CD14-positive monocyte (primary cell): ENCODE measurements at regions not wholly inside any gene's neighbourhood (a gene's known extent, or its start where the extent isn't known, plus 50 kb on each side); places are given as distances from the start of the nearest gene placed in this dataset.

Experiments
- DNase-seq, 3 donors: peaks; one replicate each; pipeline ENCODE4 v3.0.0-alpha.2; 2011 to 2022
- H2AFZ ChIP-seq: 2 replicates; pipeline ENCODE4 v1.6.0; 2012; ENCODE audit warnings: mild to moderate bottlenecking, low read depth, low read length, inconsistent platforms; ENCODE audit not compliant: insufficient read depth, poor library complexity, severe bottlenecking
- H3K27ac ChIP-seq, 2 donors: 1 replicate in 1 of 2; 2 replicates in 1 of 2; pipeline ENCODE4 v1.5.1; 2012 to 2013; ENCODE audit warnings: low read length in 2 of 2, control low read depth in 1 of 2, inconsistent platforms in 1 of 2, low read depth in 1 of 2, mild to moderate bottlenecking in 1 of 2
- H3K27me3 ChIP-seq, 2 donors: one replicate each; pipeline versions ENCODE4 v1.6.0 to v1.6.1; 2011 to 2013; ENCODE audit warnings: low read length in 2 of 2; ENCODE audit not compliant: control insufficient read depth in 2 of 2, insufficient read depth in 2 of 2
- H3K36me3 ChIP-seq, 2 donors: replicated peaks in 1 of 2; 1 replicate in 1 of 2; 2 replicates in 1 of 2; pipeline versions ENCODE4 v1.5.1 to v1.6.1; 2012 to 2013; ENCODE audit warnings: low read length in 2 of 2, control low read depth in 1 of 2, inconsistent platforms in 1 of 2, mild to moderate bottlenecking in 1 of 2; ENCODE audit not compliant: insufficient read depth in 2 of 2, control insufficient read depth in 1 of 2
- H3K4me1 ChIP-seq, 2 donors: 1 replicate in 1 of 2; 2 replicates in 1 of 2; pipeline versions ENCODE4 v1.5.1 to v1.6.1; 2012 to 2013; ENCODE audit warnings: low read length in 2 of 2, control low read depth in 1 of 2, inconsistent platforms in 1 of 2, mild to moderate bottlenecking in 1 of 2, moderate library complexity in 1 of 2; ENCODE audit not compliant: insufficient read depth in 2 of 2, control insufficient read depth in 1 of 2
- H3K4me2 ChIP-seq: replicated peaks from 2 replicates; pipeline ENCODE3; 2012; ENCODE audit warnings: low read length, moderate library complexity, mild to moderate bottlenecking; ENCODE audit not compliant: poor library complexity, severe bottlenecking; ENCODE audit errors: extremely low read depth
- H3K4me3 ChIP-seq, 3 experiments: fragments of 200-600 bp in 1 of 3; sonication (generic) in 1 of 3; replicated peaks in 1 of 3; 1 replicate in 2 of 3; 2 replicates in 1 of 3; pipeline ENCODE4 v1.5.1; 2011 to 2013; ENCODE audit warnings: low read length in 3 of 3, mild to moderate bottlenecking in 3 of 3, control low read depth in 2 of 3, low read depth in 2 of 3, inconsistent platforms in 1 of 3, moderate library complexity in 1 of 3
- H3K79me2 ChIP-seq: 2 replicates; pipeline ENCODE4 v1.6.0; 2012; ENCODE audit warnings: mild to moderate bottlenecking, control low read depth, inconsistent platforms, low read length, moderate library complexity; ENCODE audit not compliant: insufficient read depth
- H3K9ac ChIP-seq: 2 replicates; pipeline ENCODE4 v1.6.0; 2017; ENCODE audit warnings: low read length, mild to moderate bottlenecking; ENCODE audit not compliant: insufficient read depth, poor library complexity, severe bottlenecking
- H3K9me3 ChIP-seq, 2 donors: replicated peaks in 1 of 2; 1 replicate in 1 of 2; 2 replicates in 1 of 2; pipeline versions ENCODE4 v1.5.1 to v1.6.1; 2012 to 2013; ENCODE audit warnings: low read length in 2 of 2, control low read depth in 1 of 2; ENCODE audit not compliant: control insufficient read depth in 1 of 2, insufficient read depth in 1 of 2
- H4K20me1 ChIP-seq: 2 replicates; pipeline ENCODE4 v1.6.0; 2012; ENCODE audit warnings: mild to moderate bottlenecking, low read length, control low read depth, moderate library complexity; ENCODE audit not compliant: insufficient read depth
- H3K27ac Mint-ChIP-seq, 7 donors: one replicate each; pipeline ENCODE4 v1.8.0; 2020; ENCODE audit warnings: mild to moderate bottlenecking in 7 of 7, mixed read lengths in 7 of 7, moderate library complexity in 6 of 7, inconsistent platforms in 2 of 7
- H3K27me3 Mint-ChIP-seq, 3 donors: one replicate each; pipeline ENCODE4 v1.8.0; 2021 to 2022; ENCODE audit warnings: low read depth in 3 of 3, mild to moderate bottlenecking in 3 of 3, mixed read lengths in 3 of 3, moderate library complexity in 3 of 3, inconsistent platforms in 1 of 3
- H3K36me3 Mint-ChIP-seq, 2 donors: one replicate each; pipeline ENCODE4 v1.8.0; 2020; ENCODE audit warnings: mixed read lengths in 2 of 2, inconsistent platforms in 1 of 2, mild to moderate bottlenecking in 1 of 2
- H3K4me1 Mint-ChIP-seq: one replicate; pipeline ENCODE4 v1.8.0; 2020; ENCODE audit warnings: mild to moderate bottlenecking, mixed read lengths
- H3K4me3 Mint-ChIP-seq, 2 donors: one replicate each; pipeline ENCODE4 v1.8.0; 2020; ENCODE audit warnings: mild to moderate bottlenecking in 2 of 2, mixed read lengths in 2 of 2, moderate library complexity in 1 of 2
- H3K9me3 Mint-ChIP-seq, 7 donors: one replicate each; pipeline ENCODE4 v1.8.0; 2020 to 2022; ENCODE audit warnings: mixed read lengths in 7 of 7, mild to moderate bottlenecking in 6 of 7, moderate library complexity in 6 of 7, inconsistent platforms in 2 of 7
- CTCF ChIP-seq: fragments of 200-600 bp; IDR thresholded peaks from one replicate; pipeline ENCODE4 v1.8.0; 2022; ENCODE audit warnings: antibody characterized with exemption, mild to moderate bottlenecking
- WGBS: methylation state at CpG from one replicate; pipeline ENCODE4 v1.1.5; 2013; ENCODE audit warnings: missing lambda C conversion rate; ENCODE audit not compliant: insufficient coverage; 5-methylcytosine and 5-hydroxymethylcytosine counted together
- intact Hi-C, 2 donors: fragments of 100-400 bp; cut with micrococcal nuclease; formaldehyde crosslinking; loops; one replicate each; pipeline versions ENCODE4 v1.15.0 to v1.15.1; 2023

- no peaks in the 10 kb centered on the region for H3K27me3 Mint-ChIP-seq
- H3K27ac Mint-ChIP-seq, result no peak overlapping the region
- Histone ChIP-seq H3K27me3 (no peaks in the 10 kb centered on the region), H3K79me2 (no peaks in the 10 kb centered on the region), H3K4me3 (no peak overlapping the region), H3K9ac (no peak overlapping the region), H3K36me3 (no peaks in the 10 kb centered on the region), H3K4me1 (no peaks in the 10 kb centered on the region), H4K20me1 (no peaks in the 10 kb centered on the region), H2AFZ (no peak overlapping the region), H3K4me2 (no peak overlapping the region), H3K9me3 (peaks cover 0 to 10% of the 10 kb centered on the region in 2 donors), H3K27ac (no peak overlapping the region)
- intact Hi-C loops, result no loop called here
- DNase-seq, result no peak
- no peak for TF ChIP-seq CTCF
- WGBS, result 100% methylated on average over 1 of the region's 4 CpGs
- no peak overlapping the region for H3K4me3 Mint-ChIP-seq
- peaks cover 1 to 8% (median 4%) of the 10 kb centered on the region in 7 donors for H3K9me3 Mint-ChIP-seq
- no peaks in the 10 kb centered on the region for H3K4me1 Mint-ChIP-seq
- H3K36me3 Mint-ChIP-seq, result no peaks in the 10 kb centered on the region
These were observed 626.2 kb upstream of the SLC10A2 start for GRCh38 chr13:103692442-103692841.

DNA sequence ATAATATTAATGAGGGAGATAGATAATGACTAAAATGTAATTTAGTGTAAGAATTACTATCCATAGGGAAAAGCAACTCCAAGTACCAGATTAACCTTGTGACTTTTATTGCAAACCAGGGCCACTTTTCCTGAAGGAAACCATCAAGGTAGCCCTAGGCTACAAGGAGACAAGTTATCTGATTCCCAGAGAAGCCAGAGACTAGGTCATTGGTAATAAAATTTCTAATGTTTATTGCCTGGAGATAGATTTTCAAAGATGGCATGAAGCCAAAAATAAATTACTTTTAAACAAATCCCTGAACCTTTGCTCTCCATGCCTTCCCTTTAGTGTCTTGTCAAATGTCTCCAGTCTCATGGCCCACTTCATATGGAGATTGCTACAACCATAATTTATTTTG, 610.1 kb upstream of the SLC10A2 start:
- no peaks in the 10 kb centered on the region for H3K27me3 ChIP-seq
- H3K4me1 ChIP-seq, result no peaks in the 10 kb centered on the region
- no peak overlapping the region for H2AFZ ChIP-seq
- H3K4me3 Mint-ChIP-seq, result no peak overlapping the region
- peaks cover 0 to 4% (median 0%) of the 10 kb centered on the region in 7 donors for H3K9me3 Mint-ChIP-seq
- H3K9ac ChIP-seq, result no peak overlapping the region
- no peak overlapping the region for H3K27ac Mint-ChIP-seq
- no peaks in the 10 kb centered on the region for H4K20me1 ChIP-seq
- H3K4me2 ChIP-seq, result no peak overlapping the region
- H3K27ac ChIP-seq, result no peak overlapping the region
- no peak for TF ChIP-seq CTCF
- H3K27me3 Mint-ChIP-seq, result no peaks in the 10 kb centered on the region
- no peak for DNase-seq
- intact Hi-C loops, result no loop called here
- H3K9me3 ChIP-seq, result peaks cover 0 to 3% of the 10 kb centered on the region in 2 donors
- H3K79me2 ChIP-seq, result no peaks in the 10 kb centered on the region
- H3K36me3 ChIP-seq, result no peaks in the 10 kb centered on the region
- H3K36me3 Mint-ChIP-seq, result no peaks in the 10 kb centered on the region
- H3K4me1 Mint-ChIP-seq, result no peaks in the 10 kb centered on the region
- H3K4me3 ChIP-seq, result no peak overlapping the region
